ENCODE measurements at regions not wholly inside any gene's neighbourhood (a gene's known extent, or its start where the extent isn't known, plus 50 kb on each side); places are given as distances from the start of the nearest gene placed in this dataset.

DNA sequence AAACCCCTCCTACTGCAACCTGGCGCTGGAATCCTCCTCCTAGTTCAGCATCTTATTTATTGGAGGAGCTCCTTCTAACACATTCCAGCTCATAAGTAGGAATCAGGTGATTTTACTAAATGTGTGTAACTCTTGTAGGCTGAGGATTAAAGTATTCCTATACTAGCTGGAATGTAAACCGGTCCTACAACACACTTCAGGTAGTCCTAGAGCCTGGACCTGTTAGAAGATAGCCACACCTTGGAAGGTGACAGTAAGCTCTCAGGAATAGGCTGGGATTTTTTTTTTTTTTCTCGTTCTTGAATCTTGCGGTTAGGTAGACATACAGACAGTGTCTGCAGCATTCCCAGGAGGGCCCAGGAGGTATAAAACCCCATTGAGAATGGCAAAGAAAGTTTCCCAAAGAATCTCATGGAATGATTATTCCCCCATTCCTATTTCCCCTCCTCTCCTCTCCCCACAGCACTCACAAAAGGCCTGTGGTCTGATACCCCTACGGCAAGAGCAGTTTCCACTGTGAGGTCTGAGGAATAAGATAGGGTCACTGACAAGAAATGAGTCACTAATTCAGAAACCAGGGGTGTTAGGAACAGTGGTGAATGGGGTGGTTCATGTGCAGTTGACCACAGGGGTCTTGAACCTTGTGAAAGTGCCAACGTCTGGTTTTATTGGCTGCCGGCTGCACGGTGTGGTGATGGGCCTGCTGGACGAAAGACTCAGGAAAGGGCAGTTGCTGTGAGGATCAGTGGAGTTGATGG, 267.1 kb downstream of the UTP18 start:
- TF ChIP-seq EP300 (IDR thresholded peaks at IDR 0.05) (no peak), POLR2AphosphoS5 (IDR thresholded peaks at IDR 0.05) (no peak), POLR2A (IDR thresholded peaks at IDR 0.05; ENCODE audit: low read depth) (no peak)
- TF ChIP-seq, protein P1, sequence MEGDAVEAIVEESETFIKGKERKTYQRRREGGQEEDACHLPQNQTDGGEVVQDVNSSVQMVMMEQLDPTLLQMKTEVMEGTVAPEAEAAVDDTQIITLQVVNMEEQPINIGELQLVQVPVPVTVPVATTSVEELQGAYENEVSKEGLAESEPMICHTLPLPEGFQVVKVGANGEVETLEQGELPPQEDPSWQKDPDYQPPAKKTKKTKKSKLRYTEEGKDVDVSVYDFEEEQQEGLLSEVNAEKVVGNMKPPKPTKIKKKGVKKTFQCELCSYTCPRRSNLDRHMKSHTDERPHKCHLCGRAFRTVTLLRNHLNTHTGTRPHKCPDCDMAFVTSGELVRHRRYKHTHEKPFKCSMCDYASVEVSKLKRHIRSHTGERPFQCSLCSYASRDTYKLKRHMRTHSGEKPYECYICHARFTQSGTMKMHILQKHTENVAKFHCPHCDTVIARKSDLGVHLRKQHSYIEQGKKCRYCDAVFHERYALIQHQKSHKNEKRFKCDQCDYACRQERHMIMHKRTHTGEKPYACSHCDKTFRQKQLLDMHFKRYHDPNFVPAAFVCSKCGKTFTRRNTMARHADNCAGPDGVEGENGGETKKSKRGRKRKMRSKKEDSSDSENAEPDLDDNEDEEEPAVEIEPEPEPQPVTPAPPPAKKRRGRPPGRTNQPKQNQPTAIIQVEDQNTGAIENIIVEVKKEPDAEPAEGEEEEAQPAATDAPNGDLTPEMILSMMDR (IDR thresholded peaks at IDR 0.05): no peak
- no peak for DNase-seq (ENCODE audit: extremely low spot score)
- Histone ChIP-seq H3K27ac (replicated peaks in 1 of 4) (no peak overlapping the region), H3K4me1 (no peaks in the 10 kb centered on the region), H3K27me3 (no peaks in the 10 kb centered on the region), H3K36me3 (no peaks in the 10 kb centered on the region), H3K9me3 (no peaks in the 10 kb centered on the region), H3K4me3 (no peak overlapping the region)
- WGBS: 87% methylated on average over 9 of the region's 9 CpGs
- intact Hi-C loops (cut with DNase I): no loop called here

DNA sequence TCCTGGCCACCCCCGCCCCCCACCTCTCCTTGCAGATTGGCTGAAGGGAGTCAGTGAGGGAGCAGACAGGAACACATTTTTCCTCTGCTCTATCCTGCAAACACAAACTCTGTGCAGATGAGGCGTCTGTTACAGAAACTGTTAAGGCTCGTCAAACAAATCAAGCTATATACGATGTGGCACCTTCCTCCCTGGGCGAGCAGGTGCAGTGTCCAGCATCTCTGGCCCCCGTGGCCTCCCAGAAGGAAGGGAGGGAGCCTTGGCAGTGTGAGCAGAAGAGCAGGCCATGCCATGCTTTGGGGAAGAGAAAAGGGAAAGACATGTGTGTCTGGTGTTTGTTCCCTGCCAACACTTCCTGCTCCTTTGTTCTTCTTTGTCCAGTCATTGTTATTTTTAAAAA, 267.8 kb downstream of the UTP18 start:
- WGBS: 51% methylated on average over 6 of the region's 6 CpGs
- no peak for DNase-seq (ENCODE audit: extremely low spot score)
- no peaks in the 10 kb centered on the region for H3K9me3 ChIP-seq
- H3K27ac ChIP-seq (replicated peaks in 1 of 4): no peak overlapping the region
- no peaks in the 10 kb centered on the region for H3K4me1 ChIP-seq
- H3K36me3 ChIP-seq: no peaks in the 10 kb centered on the region
- no peak for TF ChIP-seq EP300 (IDR thresholded peaks at IDR 0.05)
- no peak for TF ChIP-seq POLR2A (IDR thresholded peaks at IDR 0.05; ENCODE audit: low read depth)
- no peak for TF ChIP-seq POLR2AphosphoS5 (IDR thresholded peaks at IDR 0.05)
- TF ChIP-seq, protein P1 (IDR thresholded peaks at IDR 0.05): no peak
- H3K27me3 ChIP-seq: no peaks in the 10 kb centered on the region
- H3K4me3 ChIP-seq: no peak overlapping the region
- intact Hi-C loops (cut with DNase I): no loop called here

DNA sequence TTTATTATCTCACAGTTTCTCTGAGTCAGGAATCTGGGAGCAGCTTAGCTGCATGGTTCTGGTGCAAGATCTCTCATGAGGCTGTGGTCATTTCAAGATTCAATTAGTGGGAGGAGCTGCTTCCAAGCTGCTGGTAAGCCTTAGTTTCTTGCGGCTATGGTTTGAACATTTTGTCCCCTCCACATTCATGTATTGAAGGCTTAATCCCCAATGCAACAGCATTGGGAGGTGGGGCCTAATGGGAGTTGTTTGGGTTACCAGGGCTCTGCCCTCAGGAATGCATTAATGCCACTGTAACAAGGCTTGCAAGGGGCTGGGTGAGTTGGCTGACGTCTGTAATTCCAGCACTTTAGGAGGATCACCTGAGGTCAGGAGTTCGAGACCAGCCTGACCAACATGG, 272.9 kb downstream of the UTP18 start:
- no peaks in the 10 kb centered on the region for H3K27me3 ChIP-seq
- no peak overlapping the region for H3K4me3 ChIP-seq
- intact Hi-C loops (cut with DNase I): no loop called here
- TF ChIP-seq EP300 (IDR thresholded peaks at IDR 0.05): no peak
- no peak overlapping the region for H3K27ac ChIP-seq (replicated peaks in 1 of 4)
- no peaks in the 10 kb centered on the region for H3K36me3 ChIP-seq
- no peaks in the 10 kb centered on the region for H3K9me3 ChIP-seq
- no peaks in the 10 kb centered on the region for H3K4me1 ChIP-seq
- DNase-seq (ENCODE audit: extremely low spot score): no peak
- WGBS: 100% methylated on average over 2 of the region's 3 CpGs

DNA sequence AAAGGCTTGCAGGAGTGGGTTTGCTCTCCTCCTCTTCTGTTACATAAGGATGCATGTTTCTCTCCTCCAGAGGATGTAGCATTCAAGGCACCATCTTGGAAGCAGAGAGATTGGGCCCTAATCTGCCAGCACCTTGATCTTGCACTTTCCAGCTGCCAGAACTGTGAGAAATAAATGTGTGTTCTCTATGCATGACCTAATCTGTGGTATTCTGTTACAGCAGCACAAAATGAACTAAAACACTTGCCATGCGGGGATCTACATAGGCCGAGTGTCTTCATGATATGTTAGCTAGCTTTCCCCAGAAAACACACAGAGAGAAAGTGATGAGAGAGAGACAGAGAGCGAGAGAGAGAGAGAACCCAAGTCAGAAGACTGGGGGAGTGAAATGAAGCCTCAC, 273.5 kb downstream of the UTP18 start:
- H3K9me3 ChIP-seq: no peaks in the 10 kb centered on the region
- H3K4me1 ChIP-seq: no peaks in the 10 kb centered on the region
- H3K27me3 ChIP-seq: no peaks in the 10 kb centered on the region
- 87% methylated on average over 3 of the region's 3 CpGs for WGBS
- TF ChIP-seq POLR2AphosphoS5 (IDR thresholded peaks at IDR 0.05) (no peak), EP300 (IDR thresholded peaks at IDR 0.05) (no peak), POLR2A (IDR thresholded peaks at IDR 0.05; ENCODE audit: low read depth) (no peak)
- TF ChIP-seq, protein P1 (IDR thresholded peaks at IDR 0.05): no peak
- no peaks in the 10 kb centered on the region for H3K36me3 ChIP-seq
- no peak overlapping the region for H3K27ac ChIP-seq (replicated peaks in 1 of 4)
- H3K4me3 ChIP-seq: no peak overlapping the region
- DNase-seq (ENCODE audit: extremely low spot score): no peak
- intact Hi-C loops (cut with DNase I): no loop called here

DNA sequence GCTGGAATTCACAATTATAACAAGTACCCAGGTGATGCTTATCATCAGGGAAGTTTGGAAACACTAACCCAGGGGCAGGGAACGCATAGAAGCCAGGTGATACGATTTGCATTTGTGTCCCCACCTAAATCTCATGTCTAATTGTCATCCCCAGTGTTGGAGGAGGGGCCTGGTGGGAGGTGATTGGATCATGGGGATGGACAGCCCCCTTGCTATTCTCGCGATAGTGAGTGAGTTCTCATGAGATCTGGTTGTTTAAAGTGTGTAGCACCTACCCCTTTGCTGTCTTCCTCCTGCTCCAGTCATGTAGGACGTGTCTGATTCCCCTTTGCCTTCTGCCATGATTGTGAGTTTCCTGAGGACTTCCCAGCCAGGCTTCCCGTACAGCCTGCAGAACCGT, 276.3 kb downstream of the UTP18 start:
- Histone ChIP-seq H3K27ac (replicated peaks in 1 of 4) (no peak overlapping the region), H3K9me3 (no peaks in the 10 kb centered on the region), H3K4me1 (no peaks in the 10 kb centered on the region), H3K4me3 (no peak overlapping the region), H3K27me3 (no peaks in the 10 kb centered on the region), H3K36me3 (no peaks in the 10 kb centered on the region)
- no peak for DNase-seq (ENCODE audit: extremely low spot score)
- intact Hi-C loops (cut with DNase I): loop anchor here (5.0 kb wide), 1 partner anchor 239 kb away; no protein-coding TSS in a partner anchor
- WGBS: 83% methylated on average over 7 of the region's 7 CpGs
- TF ChIP-seq POLR2AphosphoS5 (IDR thresholded peaks at IDR 0.05): no peak
- TF ChIP-seq, protein P1 (IDR thresholded peaks at IDR 0.05): no peak
- TF ChIP-seq EP300 (IDR thresholded peaks at IDR 0.05): no peak
- TF ChIP-seq POLR2A (IDR thresholded peaks at IDR 0.05; ENCODE audit: low read depth): no peak

All from esophagus muscularis mucosa (tissue), 4 donors.